Thyroid gland (tissue), 4 donors: ENCODE measurements at regions not wholly inside any gene's neighbourhood (a gene's known extent, or its start where the extent isn't known, plus 50 kb on each side); places are given as distances from the start of the nearest gene placed in this dataset.

Experiments
- POLR2A ChIP-seq, 2 donors: fragments of 450-650 bp; IDR thresholded peaks; one replicate each; pipeline ENCODE4 v1.6.1; 2017; ENCODE audit warnings: antibody characterized with exemption in 2 of 2, mild to moderate bottlenecking in 2 of 2, moderate library complexity in 1 of 2
- TF ChIP-seq, protein P1 (sequence below), 6 experiments: fragments of 200-600 bp in 3 of 6; fragments of 450-650 bp in 3 of 6; sonication (generic) in 3 of 6; IDR thresholded peaks; one replicate each; pipeline ENCODE4 v1.5.1; 2016 to 2019; ENCODE audit warnings: antibody characterized with exemption in 6 of 6, mild to moderate bottlenecking in 2 of 6, inconsistent platforms in 1 of 6, moderate library complexity in 1 of 6

DNA sequence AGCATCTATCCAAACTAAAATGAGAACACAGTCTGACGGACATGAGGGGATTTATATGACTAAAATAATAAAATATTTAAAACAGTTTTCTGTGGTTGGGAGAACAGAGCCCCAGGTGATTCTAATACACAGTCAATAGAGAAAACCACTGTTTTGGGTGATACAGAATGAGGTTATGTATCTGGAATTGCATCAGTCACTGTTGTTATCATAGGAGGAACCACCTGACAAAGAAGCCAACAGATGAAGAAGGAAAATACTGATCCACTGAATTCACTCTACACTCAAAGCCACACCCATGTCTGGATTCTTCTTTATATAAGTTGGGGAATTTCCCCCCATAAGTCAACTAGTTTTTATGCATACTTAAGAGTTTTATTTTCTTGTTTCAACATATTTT lies 799.0 kb downstream of the TLR4 start:
- TF ChIP-seq, protein P1, sequence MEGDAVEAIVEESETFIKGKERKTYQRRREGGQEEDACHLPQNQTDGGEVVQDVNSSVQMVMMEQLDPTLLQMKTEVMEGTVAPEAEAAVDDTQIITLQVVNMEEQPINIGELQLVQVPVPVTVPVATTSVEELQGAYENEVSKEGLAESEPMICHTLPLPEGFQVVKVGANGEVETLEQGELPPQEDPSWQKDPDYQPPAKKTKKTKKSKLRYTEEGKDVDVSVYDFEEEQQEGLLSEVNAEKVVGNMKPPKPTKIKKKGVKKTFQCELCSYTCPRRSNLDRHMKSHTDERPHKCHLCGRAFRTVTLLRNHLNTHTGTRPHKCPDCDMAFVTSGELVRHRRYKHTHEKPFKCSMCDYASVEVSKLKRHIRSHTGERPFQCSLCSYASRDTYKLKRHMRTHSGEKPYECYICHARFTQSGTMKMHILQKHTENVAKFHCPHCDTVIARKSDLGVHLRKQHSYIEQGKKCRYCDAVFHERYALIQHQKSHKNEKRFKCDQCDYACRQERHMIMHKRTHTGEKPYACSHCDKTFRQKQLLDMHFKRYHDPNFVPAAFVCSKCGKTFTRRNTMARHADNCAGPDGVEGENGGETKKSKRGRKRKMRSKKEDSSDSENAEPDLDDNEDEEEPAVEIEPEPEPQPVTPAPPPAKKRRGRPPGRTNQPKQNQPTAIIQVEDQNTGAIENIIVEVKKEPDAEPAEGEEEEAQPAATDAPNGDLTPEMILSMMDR (IDR thresholded peaks at IDR 0.05): no peak
- TF ChIP-seq POLR2A (IDR thresholded peaks at IDR 0.05): no peak
